PC-3 (cell line): ENCODE measurements at regions not wholly inside any gene's neighbourhood (a gene's known extent, or its start where the extent isn't known, plus 50 kb on each side); places are given as distances from the start of the nearest gene placed in this dataset.

Experiments used
- ATAC-seq: fragments of 200-7000 bp; cut with Tn5 transposase; 2 replicates; pipeline ENCODE4 v1.9.1; 2020; ENCODE audit warnings: mild to moderate bottlenecking, moderate library complexity
- BruUV-seq: library from RNA; stranded (reverse); fragments of 400-500 nt; replicated peaks from 2 replicates; lab custom pipeline; 2021; lab: Mats Ljungman, UMichigan
- CTCF ChIA-PET: fragments of 300-600 bp; sonication (Branson Sonifier 250); formaldehyde crosslinking; loops from one replicate; lab custom pipeline; 2022; ENCODE audit warnings: antibody characterized with exemption; lab: Charles Lee
- POLR2A ChIA-PET: fragments of 300-600 bp; sonication (Branson Sonifier 250); formaldehyde crosslinking; loops from one replicate; lab custom pipeline; 2022; ENCODE audit warnings: antibody characterized with exemption; ENCODE audit not compliant: unreplicated experiment; lab: Charles Lee
- DNase-seq: peaks from one replicate; pipeline ENCODE4 v3.0.0-alpha.2; 2015
- H2AFZ ChIP-seq: fragments of 300-600 bp; sonication (generic); 2 replicates; pipeline ENCODE4 v1.6.0; 2016; ENCODE audit warnings: antibody characterized with exemption, low read length
- H3F3A ChIP-seq: fragments of 300-600 bp; sonication (generic); one replicate; pipeline ENCODE4 v1.6.0; 2017; ENCODE audit warnings: antibody characterized with exemption, low read length, control low read depth, mild to moderate bottlenecking; ENCODE audit not compliant: unreplicated experiment
- H3K27ac ChIP-seq: fragments of 300-600 bp; sonication (generic); 2 replicates; pipeline ENCODE4 v1.5.1; 2016; ENCODE audit warnings: mild to moderate bottlenecking, low read length
- H3K27me3 ChIP-seq: fragments of 300-600 bp; sonication (generic); 2 replicates; pipeline ENCODE4 v1.6.1; 2016; ENCODE audit warnings: low read length, mixed read lengths
- H3K36me3 ChIP-seq: fragments of 300-600 bp; sonication (generic); 2 replicates; pipeline ENCODE4 v1.6.1; 2016; ENCODE audit warnings: low read depth, mixed run types, low read length, mixed read lengths
- H3K4me1 ChIP-seq: fragments of 300-600 bp; sonication (generic); 2 replicates; pipeline ENCODE4 v1.5.1; 2016; ENCODE audit warnings: low read length; ENCODE audit not compliant: insufficient read depth
- H3K4me2 ChIP-seq: fragments of 300-600 bp; sonication (generic); 2 replicates; pipeline ENCODE4 v1.6.0; 2016; ENCODE audit warnings: low read length
- H3K4me3 ChIP-seq: fragments of 300-600 bp; sonication (generic); 2 replicates; pipeline ENCODE4 v1.5.1; 2016; ENCODE audit warnings: mild to moderate bottlenecking, low read length, mixed read lengths
- H3K79me2 ChIP-seq: fragments of 300-600 bp; sonication (generic); 2 replicates; pipeline ENCODE4 v1.6.1; 2017; ENCODE audit warnings: low read length, mixed read lengths
- H3K9ac ChIP-seq: fragments of 300-600 bp; sonication (generic); 2 replicates; pipeline ENCODE4 v1.6.0; 2016; ENCODE audit warnings: mild to moderate bottlenecking, low read length
- H3K9me2 ChIP-seq: fragments of 300-600 bp; sonication (generic); replicated peaks from 2 replicates; pipeline ENCODE4 v1.6.1; 2016; ENCODE audit warnings: mixed run types, low read length, mixed read lengths
- H3K9me3 ChIP-seq: fragments of 300-600 bp; sonication (generic); 2 replicates; pipeline ENCODE4 v1.6.1; 2016; ENCODE audit warnings: low read length, mixed read lengths
- H4K20me1 ChIP-seq: fragments of 300-600 bp; sonication (generic); 2 replicates; pipeline ENCODE4 v1.6.1; 2016; ENCODE audit warnings: low read length, mixed read lengths
- CTCF ChIP-seq: fragments of 300-600 bp; sonication (generic); conservative IDR thresholded peaks from 2 replicates; pipeline ENCODE4 v1.5.1; 2017; ENCODE audit warnings: antibody characterized with exemption, low read depth, mild to moderate bottlenecking, low read length
- EZH2 ChIP-seq: fragments of 300-600 bp; sonication (generic); IDR thresholded peaks from one replicate; pipeline ENCODE4 v1.6.1; 2017; ENCODE audit warnings: antibody characterized with exemption, mild to moderate bottlenecking, low read length; ENCODE audit not compliant: unreplicated experiment
- EZH2phosphoT487 ChIP-seq: fragments of 300-600 bp; sonication (generic); IDR thresholded peaks from 2 replicates; pipeline ENCODE4 v1.6.1; 2018; ENCODE audit warnings: mild to moderate bottlenecking, antibody characterized with exemption, low read length, borderline replicate concordance
- intact Hi-C: fragments of 100-400 bp; cut with micrococcal nuclease; formaldehyde crosslinking; loops from 2 replicates; pipeline ENCODE4 v1.9.0; 2023

GRCh38 chr15:87133704-87134103, 1054.0 kb downstream of the AGBL1 start:
- Histone ChIP-seq H4K20me1 (no peaks in the 10 kb centered on the region), H3K36me3 (no peaks in the 10 kb centered on the region), H3K9me3 (no peaks in the 10 kb centered on the region), H3K27ac (no peak overlapping the region), H3K4me1 (0 out of 2 replicates have a peak, but pooled peaks cover 4% of the 10 kb centered on the region), H3K4me2 (no peak overlapping the region), H3K27me3 (no peaks in the 10 kb centered on the region), H3K9me2 (no peaks in the 10 kb centered on the region), H3K79me2 (no peaks in the 10 kb centered on the region), H2AFZ (no peak overlapping the region), H3F3A (no peaks in the 10 kb centered on the region), H3K4me3 (no peak overlapping the region), H3K9ac (no peak overlapping the region)
- no peak for DNase-seq
- intact Hi-C loops, result no loop called here
- CTCF ChIA-PET, result no interaction called here
- no peak for ATAC-seq
- POLR2A ChIA-PET, result no interaction called here
- no TSS peak for BruUV-seq
- no peak for TF ChIP-seq EZH2
- no peak for TF ChIP-seq EZH2phosphoT487
- no peak for TF ChIP-seq CTCF

- intact Hi-C loops, result no loop called here
- DNase-seq (no peak), ATAC-seq (no peak)
- H3K4me1 ChIP-seq, result 0 out of 2 replicates have a peak, but pooled peaks cover 4% of the 10 kb centered on the region
- no peaks in the 10 kb centered on the region for H3K9me3 ChIP-seq
- H3K4me2 ChIP-seq, result no peak overlapping the region
- H3F3A ChIP-seq, result no peaks in the 10 kb centered on the region
- H3K9ac ChIP-seq, result no peak overlapping the region
- TF ChIP-seq EZH2phosphoT487 (no peak), EZH2 (no peak), CTCF (no peak)
- CTCF ChIA-PET, result no interaction called here
- no peak overlapping the region for H3K27ac ChIP-seq
- POLR2A ChIA-PET, result no interaction called here
- no TSS peak for BruUV-seq
- H2AFZ ChIP-seq, result no peak overlapping the region
- H3K9me2 ChIP-seq, result no peaks in the 10 kb centered on the region
- no peaks in the 10 kb centered on the region for H3K27me3 ChIP-seq
- H3K4me3 ChIP-seq, result no peak overlapping the region
- H3K79me2 ChIP-seq, result no peaks in the 10 kb centered on the region
- no peaks in the 10 kb centered on the region for H3K36me3 ChIP-seq
- H4K20me1 ChIP-seq, result no peaks in the 10 kb centered on the region
Measured at GRCh38 chr15:87131067-87131466, 1051.4 kb downstream of the AGBL1 start.

- Histone ChIP-seq H3K9ac (no peak overlapping the region), H3K9me3 (no peaks in the 10 kb centered on the region), H3K4me1 (0 out of 2 replicates have a peak, but pooled peaks cover 4% of the 10 kb centered on the region), H3K79me2 (no peaks in the 10 kb centered on the region), H3K9me2 (no peaks in the 10 kb centered on the region), H4K20me1 (no peaks in the 10 kb centered on the region), H3K36me3 (no peaks in the 10 kb centered on the region), H3K27ac (no peak overlapping the region), H3K27me3 (no peaks in the 10 kb centered on the region), H3K4me2 (no peak overlapping the region), H3K4me3 (no peak overlapping the region), H2AFZ (no peak overlapping the region), H3F3A (no peaks in the 10 kb centered on the region)
- no TSS peak for BruUV-seq
- DNase-seq (peak; percentile 65), ATAC-seq (no peak)
- TF ChIP-seq CTCF (no peak), EZH2phosphoT487 (no peak), EZH2 (no peak)
- intact Hi-C loops, result no loop called here
- ChIA-PET CTCF (no interaction called here), POLR2A (no interaction called here)
Measured at GRCh38 chr15:87129916-87130315, 1050.2 kb downstream of the AGBL1 start.
